ENCODE measurements at regions not wholly inside any gene's neighbourhood (a gene's known extent, or its start where the extent isn't known, plus 50 kb on each side); places are given as distances from the start of the nearest gene placed in this dataset.

DNA sequence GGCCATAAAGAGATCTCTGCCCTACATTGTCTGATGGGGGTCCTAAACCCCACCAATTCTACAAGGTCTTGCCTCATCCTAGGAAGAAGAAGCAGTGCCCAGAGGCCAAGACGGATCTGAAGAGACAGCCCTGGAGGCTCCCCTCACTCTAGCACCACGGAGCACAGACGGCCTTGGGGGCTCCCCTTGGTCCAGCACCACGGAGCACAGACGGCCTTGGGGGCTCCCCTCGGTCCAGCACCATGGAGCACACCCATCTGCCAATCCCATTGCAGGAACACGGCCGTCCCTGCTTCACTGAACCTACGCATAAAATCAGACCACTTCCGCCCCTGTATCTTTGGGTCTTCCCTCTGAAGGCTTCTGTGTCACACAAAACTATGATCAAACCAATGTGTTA lies 215.1 kb upstream of the SALL3 start:
- no peaks in the 10 kb centered on the region for H3K9me3 ChIP-seq (ENCODE audit: insufficient read depth, low read depth, low read length)
- H3K27me3 ChIP-seq (ENCODE audit: insufficient read depth, low read length) = no peaks in the 10 kb centered on the region
- no peak overlapping the region for H3K4me3 ChIP-seq (ENCODE audit: low read length)
- no peak overlapping the region for H3K9ac ChIP-seq (ENCODE audit: low read depth, low read length)
- H3K27ac ChIP-seq (ENCODE audit: low read length) = no peak overlapping the region
- H3K4me1 ChIP-seq (ENCODE audit: insufficient read depth, low read length) = peaks cover 4% of the 10 kb centered on the region; the same call in 1 of the 2 replicates
- H3K36me3 ChIP-seq (ENCODE audit: insufficient read depth, low read depth, low read length) = no peaks in the 10 kb centered on the region

DNA sequence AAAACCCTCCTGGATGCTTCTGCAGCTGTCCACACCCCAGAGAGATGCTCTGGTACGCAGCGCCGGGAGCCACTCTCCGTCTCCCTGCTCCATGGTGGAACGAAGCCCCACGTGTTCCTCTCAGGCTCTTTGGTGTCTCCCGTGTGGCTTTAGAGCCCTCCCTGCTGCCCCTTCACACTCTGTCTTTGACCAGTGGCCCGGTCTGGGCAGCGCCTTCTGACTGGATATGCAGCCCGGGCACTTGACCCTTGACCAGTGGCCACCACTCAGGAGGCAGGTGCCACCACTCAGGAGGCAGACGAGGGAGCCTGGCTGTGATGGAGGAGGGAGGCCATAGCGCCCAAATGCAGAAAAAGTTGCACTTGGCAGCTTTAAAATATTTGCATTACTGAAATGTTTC lies 214.5 kb upstream of the SALL3 start:
- Histone ChIP-seq H3K27me3 (ENCODE audit: insufficient read depth, low read length) (no peaks in the 10 kb centered on the region), H3K9ac (ENCODE audit: low read depth, low read length) (no peak overlapping the region), H3K27ac (ENCODE audit: low read length) (no peak overlapping the region), H3K4me3 (ENCODE audit: low read length) (no peak overlapping the region), H3K9me3 (ENCODE audit: insufficient read depth, low read depth, low read length) (no peaks in the 10 kb centered on the region), H3K4me1 (ENCODE audit: insufficient read depth, low read length) (peaks cover 10% of the 10 kb centered on the region; the same call in 1 of the 2 replicates), H3K36me3 (ENCODE audit: insufficient read depth, low read depth, low read length) (no peaks in the 10 kb centered on the region)

DNA sequence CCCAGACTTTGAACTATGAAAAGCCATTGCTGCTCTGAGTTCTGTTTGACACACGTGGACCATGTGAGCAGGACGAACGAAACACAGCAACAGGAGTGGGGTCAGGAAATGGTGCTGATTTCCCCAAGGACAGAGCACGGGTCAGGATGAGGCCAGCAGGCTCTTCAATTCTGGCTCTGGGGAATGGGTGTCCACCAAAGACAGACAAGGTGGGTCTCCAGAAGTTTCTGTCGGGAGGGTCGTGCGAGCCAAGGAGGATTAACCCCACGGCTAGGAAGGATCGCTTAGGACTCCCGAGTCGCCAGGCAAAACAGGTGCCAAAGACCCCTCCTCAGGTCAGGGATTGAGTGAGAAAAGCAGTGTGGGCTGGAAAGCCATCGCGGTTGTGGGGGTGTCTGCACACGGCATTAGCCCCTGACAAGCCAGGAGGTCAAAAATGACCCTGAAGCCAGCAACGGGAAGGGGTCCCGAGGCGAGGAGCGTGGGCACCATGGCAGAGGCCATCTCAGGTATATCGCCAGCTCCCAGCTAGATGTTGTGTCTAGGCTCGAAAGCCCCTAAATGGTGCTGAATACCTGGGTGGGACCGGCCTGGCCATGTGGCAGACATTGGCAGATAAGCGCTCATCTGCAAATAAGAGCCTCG lies 213.9 kb upstream of the SALL3 start:
- H3K4me3 ChIP-seq (ENCODE audit: low read length) = no peak overlapping the region
- H3K9ac ChIP-seq (ENCODE audit: low read depth, low read length) = no peak overlapping the region
- H3K4me1 ChIP-seq (ENCODE audit: insufficient read depth, low read length) = peaks cover 10% of the 10 kb centered on the region; the same call in 1 of the 2 replicates
- H3K27ac ChIP-seq (ENCODE audit: low read length) = no peak overlapping the region
- no peaks in the 10 kb centered on the region for H3K36me3 ChIP-seq (ENCODE audit: insufficient read depth, low read depth, low read length)
- H3K9me3 ChIP-seq (ENCODE audit: insufficient read depth, low read depth, low read length) = no peaks in the 10 kb centered on the region
- H3K27me3 ChIP-seq (ENCODE audit: insufficient read depth, low read length) = no peaks in the 10 kb centered on the region

- Histone ChIP-seq H3K36me3 (ENCODE audit: insufficient read depth, low read depth, low read length) (no peaks in the 10 kb centered on the region), H3K4me3 (ENCODE audit: low read length) (no peak overlapping the region), H3K9ac (ENCODE audit: low read depth, low read length) (no peak overlapping the region), H3K4me1 (ENCODE audit: insufficient read depth, low read length) (peaks cover 10% of the 10 kb centered on the region; the same call in 1 of the 2 replicates), H3K9me3 (ENCODE audit: insufficient read depth, low read depth, low read length) (no peaks in the 10 kb centered on the region), H3K27me3 (ENCODE audit: insufficient read depth, low read length) (no peaks in the 10 kb centered on the region), H3K27ac (ENCODE audit: low read length) (no peak overlapping the region)
These were observed 212.7 kb upstream of the SALL3 start for GRCh38 chr18:78766651-78767533.

DNA sequence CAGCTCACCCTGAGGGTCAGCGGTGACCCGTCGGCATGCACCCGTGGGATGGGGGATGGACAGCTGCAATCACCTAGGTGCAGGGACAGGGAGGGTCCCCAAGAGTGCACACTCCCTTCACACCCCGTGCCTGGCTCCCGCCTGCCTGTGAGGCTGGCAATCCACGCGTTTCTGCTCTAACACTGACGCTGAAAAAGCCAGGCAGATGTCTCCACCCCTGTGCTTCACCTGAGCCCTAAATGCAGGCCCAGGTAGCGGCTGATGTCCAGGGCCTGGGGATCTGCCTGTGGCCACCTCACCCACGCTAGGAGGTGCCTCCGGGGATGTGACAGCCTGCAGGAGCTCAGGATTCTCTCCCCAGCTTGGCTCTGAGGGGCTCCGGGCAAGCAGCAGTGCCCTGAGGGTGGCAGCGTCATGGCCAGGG lies 212.0 kb upstream of the SALL3 start:
- H3K36me3 ChIP-seq (ENCODE audit: insufficient read depth, low read depth, low read length) = no peaks in the 10 kb centered on the region
- H3K4me1 ChIP-seq (ENCODE audit: insufficient read depth, low read length) = peaks cover 10% of the 10 kb centered on the region; the same call in 1 of the 2 replicates
- H3K9me3 ChIP-seq (ENCODE audit: insufficient read depth, low read depth, low read length) = no peaks in the 10 kb centered on the region
- no peak overlapping the region for H3K4me3 ChIP-seq (ENCODE audit: low read length)
- no peak overlapping the region for H3K9ac ChIP-seq (ENCODE audit: low read depth, low read length)
- no peaks in the 10 kb centered on the region for H3K27me3 ChIP-seq (ENCODE audit: insufficient read depth, low read length)
- H3K27ac ChIP-seq (ENCODE audit: low read length) = no peak overlapping the region

- Histone ChIP-seq H3K27ac (ENCODE audit: low read length) (no peak overlapping the region), H3K4me3 (ENCODE audit: low read length) (no peak overlapping the region), H3K9me3 (ENCODE audit: insufficient read depth, low read depth, low read length) (no peaks in the 10 kb centered on the region), H3K9ac (ENCODE audit: low read depth, low read length) (no peak overlapping the region), H3K36me3 (ENCODE audit: insufficient read depth, low read depth, low read length) (no peaks in the 10 kb centered on the region), H3K27me3 (ENCODE audit: insufficient read depth, low read length) (no peaks in the 10 kb centered on the region), H3K4me1 (ENCODE audit: insufficient read depth, low read length) (peaks cover 10% of the 10 kb centered on the region; the same call in 1 of the 2 replicates)
These were observed 211.4 kb upstream of the SALL3 start for GRCh38 chr18:78768221-78768620.

GRCh38 chr18:78768656-78769501 lies 210.7 kb upstream of the SALL3 start:
- H3K27me3 ChIP-seq (ENCODE audit: insufficient read depth, low read length) = no peaks in the 10 kb centered on the region
- H3K4me1 ChIP-seq (ENCODE audit: insufficient read depth, low read length) = peaks cover 10% of the 10 kb centered on the region; the same call in 1 of the 2 replicates
- no peaks in the 10 kb centered on the region for H3K9me3 ChIP-seq (ENCODE audit: insufficient read depth, low read depth, low read length)
- no peak overlapping the region for H3K27ac ChIP-seq (ENCODE audit: low read length)
- no peaks in the 10 kb centered on the region for H3K36me3 ChIP-seq (ENCODE audit: insufficient read depth, low read depth, low read length)
- H3K4me3 ChIP-seq (ENCODE audit: low read length) = no peak overlapping the region
- H3K9ac ChIP-seq (ENCODE audit: low read depth, low read length) = no peak overlapping the region

GRCh38 chr18:78769502-78770105 lies 210.0 kb upstream of the SALL3 start:
- no peaks in the 10 kb centered on the region for H3K27me3 ChIP-seq (ENCODE audit: insufficient read depth, low read length)
- H3K4me1 ChIP-seq (ENCODE audit: insufficient read depth, low read length) = peaks cover 10% of the 10 kb centered on the region; the same call in 1 of the 2 replicates
- no peak overlapping the region for H3K27ac ChIP-seq (ENCODE audit: low read length)
- no peak overlapping the region for H3K9ac ChIP-seq (ENCODE audit: low read depth, low read length)
- H3K9me3 ChIP-seq (ENCODE audit: insufficient read depth, low read depth, low read length) = no peaks in the 10 kb centered on the region
- no peaks in the 10 kb centered on the region for H3K36me3 ChIP-seq (ENCODE audit: insufficient read depth, low read depth, low read length)
- no peak overlapping the region for H3K4me3 ChIP-seq (ENCODE audit: low read length)

DNA sequence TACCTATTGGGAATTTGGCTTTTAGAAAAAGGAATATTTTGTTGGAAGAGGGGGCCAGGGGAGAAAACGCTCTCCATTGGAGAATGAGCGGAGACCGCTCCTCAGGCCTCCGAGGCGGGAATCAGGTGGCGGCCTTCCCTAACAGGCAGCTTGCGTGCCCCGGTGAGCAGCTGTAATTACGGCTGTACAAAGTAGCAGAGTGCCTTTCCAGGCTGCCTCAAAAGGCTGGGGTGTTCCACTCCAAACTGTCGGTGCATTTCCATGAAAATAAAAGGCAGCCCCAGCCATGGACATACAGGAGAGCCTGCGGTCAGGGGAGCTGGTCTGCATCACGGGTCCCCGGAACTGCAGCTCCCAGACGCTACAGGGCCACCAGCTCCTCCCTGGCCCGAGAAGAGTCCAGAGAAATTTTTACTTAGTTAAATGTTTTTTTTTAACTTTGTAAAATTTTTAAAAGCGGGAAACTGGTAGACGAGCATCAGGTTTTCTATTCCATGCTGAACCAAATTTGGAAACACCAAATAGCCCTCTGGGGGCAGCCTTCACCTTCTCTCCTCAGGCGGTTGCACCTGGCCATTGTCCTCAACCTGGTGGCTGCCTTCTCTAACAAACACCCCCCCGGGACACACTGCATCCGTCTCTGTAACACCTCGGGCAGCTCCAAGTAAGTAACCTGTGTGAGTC lies 209.3 kb upstream of the SALL3 start:
- Histone ChIP-seq H3K4me3 (ENCODE audit: low read length) (no peak overlapping the region), H3K9ac (ENCODE audit: low read depth, low read length) (no peak overlapping the region), H3K27me3 (ENCODE audit: insufficient read depth, low read length) (no peaks in the 10 kb centered on the region), H3K36me3 (ENCODE audit: insufficient read depth, low read depth, low read length) (no peaks in the 10 kb centered on the region), H3K9me3 (ENCODE audit: insufficient read depth, low read depth, low read length) (no peaks in the 10 kb centered on the region), H3K27ac (ENCODE audit: low read length) (no peak overlapping the region), H3K4me1 (ENCODE audit: insufficient read depth, low read length) (peaks cover 10% of the 10 kb centered on the region; the same call in 1 of the 2 replicates)

DNA sequence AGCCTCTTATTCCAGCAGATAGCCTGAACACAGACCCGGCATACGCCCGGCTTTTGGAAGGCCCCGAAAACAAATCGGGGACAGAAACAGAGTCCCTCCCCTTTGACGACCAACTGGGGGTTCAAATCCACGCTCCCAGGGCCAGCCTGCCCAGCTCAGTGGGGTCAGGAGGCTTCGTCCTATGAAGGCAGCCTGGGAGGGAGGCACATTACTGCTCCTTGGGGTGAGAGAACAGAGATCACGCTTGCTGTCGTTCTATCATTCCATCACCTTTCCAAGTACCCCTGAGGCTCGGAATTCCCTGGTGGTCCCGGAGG lies 208.8 kb upstream of the SALL3 start:
- no peak overlapping the region for H3K27ac ChIP-seq (ENCODE audit: low read length)
- no peak overlapping the region for H3K4me3 ChIP-seq (ENCODE audit: low read length)
- no peaks in the 10 kb centered on the region for H3K9me3 ChIP-seq (ENCODE audit: insufficient read depth, low read depth, low read length)
- H3K36me3 ChIP-seq (ENCODE audit: insufficient read depth, low read depth, low read length) = no peaks in the 10 kb centered on the region
- no peak overlapping the region for H3K9ac ChIP-seq (ENCODE audit: low read depth, low read length)
- H3K4me1 ChIP-seq (ENCODE audit: insufficient read depth, low read length) = peaks cover 10% of the 10 kb centered on the region; the same call in 1 of the 2 replicates
- no peaks in the 10 kb centered on the region for H3K27me3 ChIP-seq (ENCODE audit: insufficient read depth, low read length)
